HFF-Myc (cell line): ENCODE measurements at regions not wholly inside any gene's neighbourhood (a gene's known extent, or its start where the extent isn't known, plus 50 kb on each side); places are given as distances from the start of the nearest gene placed in this dataset.
A peak's percentile ranks its signal among the peaks of the same experiment; 100 is the strongest.

Source experiments
- DNase-seq: peaks from one replicate; pipeline ENCODE4 v3.0.0-alpha.2; 2011; ENCODE audit warnings: low read depth; ENCODE audit errors: extremely low read depth
- H3K4me3 ChIP-seq: replicated peaks from 2 replicates; pipeline ENCODE4 v1.5.1; 2011; ENCODE audit warnings: low read depth, mild to moderate bottlenecking, control low read depth, low read length
- CTCF ChIP-seq: IDR thresholded peaks from 2 replicates; pipeline ENCODE4 v1.5.1; 2012; ENCODE audit warnings: mild to moderate bottlenecking, low read depth, low read length, control low read depth; ENCODE audit errors: missing control alignments

GRCh38 chr2:164065038-164065437 lies 329.2 kb upstream of the FIGN start:
- H3K4me3 ChIP-seq = no peak overlapping the region
- DNase-seq = no peak
- TF ChIP-seq CTCF = no peak

- TF ChIP-seq CTCF = peak; percentile 56
- no peak for DNase-seq
- no peak overlapping the region for H3K4me3 ChIP-seq
Measured at GRCh38 chr2:164061129-164061746, 325.4 kb upstream of the FIGN start.

- TF ChIP-seq CTCF = no peak
- no peak for DNase-seq
- H3K4me3 ChIP-seq = no peak overlapping the region
Measured at GRCh38 chr2:164060031-164060430, 324.2 kb upstream of the FIGN start.

GRCh38 chr2:164055623-164056022 lies 319.8 kb upstream of the FIGN start:
- DNase-seq = no peak
- no peak for TF ChIP-seq CTCF

GRCh38 chr2:164054651-164055050 lies 318.8 kb upstream of the FIGN start:
- no peak overlapping the region for H3K4me3 ChIP-seq
- no peak for DNase-seq
- TF ChIP-seq CTCF = no peak

More at GRCh38 chr2:164055623-164056022, 319.8 kb upstream of the FIGN start:
- no peak overlapping the region for H3K4me3 ChIP-seq

- H3K4me3 ChIP-seq = no peak overlapping the region
- no peak for TF ChIP-seq CTCF
- DNase-seq = no peak
Measured at GRCh38 chr2:164053021-164053420, 317.2 kb upstream of the FIGN start.

- no peak for DNase-seq
- TF ChIP-seq CTCF = no peak
- no peak overlapping the region for H3K4me3 ChIP-seq
Measured at GRCh38 chr2:164052006-164052405, 316.2 kb upstream of the FIGN start.
